ENCODE measurements at regions not wholly inside any gene's neighbourhood (a gene's known extent, or its start where the extent isn't known, plus 50 kb on each side); places are given as distances from the start of the nearest gene placed in this dataset.
A peak's percentile ranks its signal among the peaks of the same experiment; 100 is the strongest.
"Not testable (repeated sequence)": the region's sequence is repeated elsewhere in the genome, so short reads cannot be mapped to it uniquely, and the experiment has no call there.

- DNase-seq (ENCODE audit: low spot score), result not testable (repeated sequence)
These were observed 72.7 kb upstream of the NPIPB12 start for GRCh38 chr16:29578898-29579297.

DNA sequence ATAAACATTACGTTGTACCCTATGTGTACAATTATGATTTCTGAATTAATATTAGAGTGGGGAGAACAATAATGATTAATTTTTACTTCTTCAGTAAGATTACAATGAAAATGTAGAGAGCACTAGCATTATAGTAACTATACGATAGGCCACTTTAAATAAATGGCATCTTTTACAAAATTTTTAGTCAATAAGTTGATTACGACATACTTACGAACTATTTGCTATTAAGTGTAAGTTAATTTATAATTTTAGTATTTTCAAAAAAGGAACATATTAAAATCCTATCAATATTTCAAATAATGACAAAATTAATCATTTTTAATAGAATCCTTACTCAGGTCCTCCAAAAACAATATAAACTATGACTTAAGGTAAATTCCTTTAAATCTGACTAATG is 75.6 kb upstream of the NPIPB12 start:
- not testable (repeated sequence) for DNase-seq (ENCODE audit: low spot score)

DNA sequence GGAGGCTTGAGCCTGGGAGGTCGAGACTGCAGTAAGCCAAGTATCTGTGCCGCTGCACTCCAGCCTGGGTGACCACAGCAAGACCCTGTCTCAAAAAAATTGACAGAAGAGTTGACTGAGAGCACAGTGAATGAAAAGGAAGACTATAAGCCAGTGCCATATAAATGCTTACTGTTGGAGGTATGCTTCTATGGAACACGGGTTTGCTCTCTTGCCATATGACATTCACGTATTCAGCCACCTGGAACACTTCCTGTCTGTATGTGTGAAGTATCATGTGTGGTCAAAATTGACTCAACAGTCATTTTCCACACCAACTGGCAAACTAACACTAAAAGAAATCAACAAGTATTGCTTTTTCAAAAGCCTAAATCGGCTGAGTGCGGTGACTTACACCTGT is 71.1 kb upstream of the SPN start:
- DNase-seq (ENCODE audit: low spot score), result peak; percentile 25

- peak; percentile 28 for DNase-seq (ENCODE audit: low spot score)
These were observed 68.7 kb upstream of the SPN start for GRCh38 chr16:29594269-29594925.

- DNase-seq (ENCODE audit: low spot score), result peak; percentile 89
These were observed 67.9 kb upstream of the SPN start for GRCh38 chr16:29594926-29595838.

GRCh38 chr16:29597030-29597429 is 66.0 kb upstream of the SPN start:
- not testable (repeated sequence) for DNase-seq (ENCODE audit: low spot score)

GRCh38 chr16:29600111-29601000 is 62.7 kb upstream of the SPN start:
- peak; percentile 77 for DNase-seq (ENCODE audit: low spot score)

GRCh38 chr16:29602247-29602625 is 60.8 kb upstream of the SPN start:
- not testable (repeated sequence) for DNase-seq (ENCODE audit: low spot score)

DNA sequence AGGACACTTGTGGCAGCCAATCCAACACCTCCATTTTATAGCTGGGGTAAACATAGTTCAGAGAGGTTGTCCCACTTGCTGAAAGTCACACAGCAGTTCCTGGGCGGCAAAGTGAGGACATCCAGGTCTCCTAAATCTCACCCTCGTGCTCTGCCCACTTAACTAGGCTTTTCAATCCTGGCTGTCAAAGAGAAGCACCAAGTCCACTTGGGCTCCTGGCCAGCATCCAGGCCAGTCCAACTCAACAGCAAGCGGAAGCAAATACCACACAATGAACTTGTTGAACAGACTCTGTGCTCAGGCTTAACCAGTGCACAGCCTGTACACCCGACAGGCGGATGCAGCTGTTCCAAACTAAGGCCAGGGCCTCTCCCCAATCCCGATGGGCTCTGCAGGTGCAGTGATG is 60.4 kb upstream of the SPN start:
- DNase-seq (ENCODE audit: low spot score), result not testable (repeated sequence)

DNA sequence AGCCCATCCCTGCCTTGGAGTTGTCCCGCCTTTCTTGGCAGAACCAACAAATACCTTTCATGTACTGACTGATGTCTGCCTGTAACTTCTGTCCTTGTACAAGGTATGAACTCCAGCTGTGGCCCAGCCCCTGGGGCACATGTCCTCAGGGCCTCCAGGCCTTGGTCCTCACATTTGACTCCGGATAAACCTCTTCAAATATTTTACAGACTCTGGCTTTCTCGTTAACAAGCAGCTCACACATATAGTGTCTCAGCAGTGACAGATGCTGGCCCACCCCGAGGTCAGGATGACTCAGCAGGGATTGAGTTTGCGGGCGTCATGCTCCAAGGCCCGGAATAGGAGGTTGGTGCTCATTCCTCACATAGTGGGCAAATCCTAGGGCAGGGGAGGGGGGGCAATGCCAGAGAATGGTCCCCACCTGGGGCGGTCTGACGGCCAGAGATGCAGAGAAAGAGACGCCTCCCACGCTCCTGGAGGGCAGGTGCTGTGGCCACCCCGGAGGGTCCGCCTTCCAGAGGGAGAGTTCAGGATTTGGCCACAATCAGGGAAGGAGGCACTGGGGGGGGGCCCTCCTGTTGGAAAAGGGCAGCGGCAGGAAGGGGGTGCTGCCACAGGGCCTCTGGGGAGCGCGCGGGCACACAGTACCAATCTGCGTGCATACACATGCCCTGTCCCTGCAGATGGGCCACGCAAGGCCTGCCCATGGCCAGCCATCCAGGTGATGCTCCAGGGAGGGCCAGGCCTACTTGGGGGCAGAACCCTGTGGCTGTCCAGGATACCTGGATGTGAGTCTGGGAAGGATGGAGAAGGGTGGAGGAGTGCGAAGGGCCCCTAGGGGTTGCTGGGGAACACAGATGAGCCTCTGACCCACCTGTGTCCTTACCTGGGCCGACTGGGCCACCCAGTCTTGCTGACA is 58.2 kb upstream of the SPN start:
- not testable (repeated sequence) for DNase-seq (ENCODE audit: low spot score)

- DNase-seq (ENCODE audit: low spot score), result not testable (repeated sequence)
These were observed 57.3 kb upstream of the SPN start for GRCh38 chr16:29605593-29606205.

DNA sequence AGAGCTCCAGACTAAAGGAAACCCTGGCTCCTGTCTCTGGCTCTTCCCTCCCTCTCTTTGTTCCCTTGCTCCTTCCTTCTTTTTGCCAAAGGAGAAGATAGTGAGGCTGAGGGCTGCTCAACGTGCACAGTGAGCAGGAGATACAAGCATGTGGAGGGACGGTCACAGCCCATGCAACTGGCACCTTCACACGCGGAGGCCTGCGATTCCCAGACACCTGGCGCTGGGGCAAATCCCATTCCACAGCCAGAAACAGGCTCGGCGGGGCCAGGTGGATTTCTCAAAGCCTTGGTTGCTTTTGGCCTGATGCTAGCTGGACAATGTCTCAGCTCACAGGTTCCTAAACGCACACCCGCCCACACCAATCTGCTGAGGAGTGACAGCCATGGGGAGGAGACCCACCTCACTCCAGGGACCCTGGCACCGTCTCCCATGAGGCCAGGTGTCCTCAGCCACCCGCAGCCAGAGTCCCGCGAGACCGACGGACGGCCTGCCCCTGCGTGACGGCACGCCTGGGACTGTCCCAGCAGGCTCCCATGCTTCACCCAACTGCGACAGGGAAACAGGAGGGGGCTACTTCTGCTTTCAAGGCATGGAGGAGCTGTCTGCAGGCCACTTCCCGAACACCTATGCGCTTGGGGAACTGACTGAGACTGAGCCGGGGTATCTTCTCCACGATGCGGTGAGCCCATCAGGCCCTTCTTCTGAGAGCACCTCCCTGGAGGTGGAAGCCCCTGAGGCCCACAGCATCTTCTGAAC is 56.2 kb upstream of the SPN start:
- not testable (repeated sequence) for DNase-seq (ENCODE audit: low spot score)

GRCh38 chr16:29607428-29607823 is 55.6 kb upstream of the SPN start:
- DNase-seq (ENCODE audit: low spot score), result not testable (repeated sequence)

DNA sequence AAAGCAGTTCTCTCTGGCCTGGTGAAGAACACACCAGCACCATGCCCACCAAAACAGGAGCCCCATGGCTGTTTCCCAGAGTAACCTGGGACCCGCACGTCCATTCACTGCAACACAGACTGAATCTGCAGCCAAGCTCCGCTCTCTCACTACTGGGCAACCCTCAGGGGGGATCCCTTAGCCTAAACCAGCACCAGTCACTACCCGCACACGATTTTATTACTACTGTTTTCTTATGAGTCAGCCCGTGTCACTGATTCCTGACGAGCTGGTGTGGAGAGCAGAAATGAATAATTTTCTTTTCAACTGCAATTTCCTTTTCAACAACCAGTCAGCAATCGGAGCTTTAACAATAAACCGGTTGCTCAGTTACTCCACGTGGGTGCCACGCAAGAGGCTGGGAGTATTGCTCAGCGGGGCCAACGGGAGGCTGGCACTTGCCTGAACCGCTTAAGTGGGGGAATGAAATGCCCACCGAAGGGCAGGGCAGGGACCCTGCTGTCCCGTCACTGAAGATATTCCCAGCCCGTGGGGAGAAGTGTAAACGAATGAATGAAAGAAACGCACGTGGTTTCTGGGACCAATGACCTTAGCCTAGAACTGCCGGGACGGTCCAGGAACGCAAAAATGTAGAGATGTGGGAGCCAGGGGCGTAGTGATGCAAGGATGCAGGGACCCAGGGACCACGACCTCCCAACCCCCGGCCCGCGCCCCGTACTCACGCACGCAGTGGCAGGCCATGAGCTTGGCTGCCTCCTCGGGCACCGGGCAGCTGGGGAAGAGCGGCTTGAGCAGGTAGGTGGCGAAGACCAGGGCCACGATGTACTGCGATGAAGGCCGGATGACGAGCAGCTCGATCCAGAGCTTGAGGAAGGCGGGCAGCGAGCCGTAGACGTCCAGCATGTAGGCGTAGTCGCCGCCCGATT is 50.4 kb upstream of the SPN start:
- DNase-seq (ENCODE audit: low spot score), result peak; percentile 73
